Ovary (tissue), 3 donors: ENCODE measurements at regions not wholly inside any gene's neighbourhood (a gene's known extent, or its start where the extent isn't known, plus 50 kb on each side); places are given as distances from the start of the nearest gene placed in this dataset.

Experiments used
- CTCF ChIP-seq, 3 donors: fragments of 450-650 bp in 2 of 3; fragments of 200-600 bp in 1 of 3; IDR thresholded peaks; one replicate each; pipeline versions ENCODE4 v1.5.1 to v1.8.0; 2016 to 2022; ENCODE audit warnings: antibody characterized with exemption in 3 of 3, mild to moderate bottlenecking in 1 of 3
- EP300 ChIP-seq: sonication (generic); formaldehyde crosslinking; IDR thresholded peaks from one replicate; pipeline ENCODE4 v1.6.1; 2017; ENCODE audit warnings: antibody characterized with exemption
- POLR2A ChIP-seq: fragments of 450-650 bp; IDR thresholded peaks from one replicate; pipeline ENCODE4 v1.6.1; 2017; ENCODE audit warnings: antibody characterized with exemption, mild to moderate bottlenecking, moderate library complexity
- donor health status: DM: no; HTN: no; CAD: no.

GRCh38 chr16:5509794-5510193, 412.2 kb upstream of the EEF2KMT start:
- TF ChIP-seq CTCF (IDR thresholded peaks at IDR 0.05) (no peak), POLR2A (no peak), EP300 (no peak)
